Islet precursor cell (in vitro differentiated cells): ENCODE measurements at regions not wholly inside any gene's neighbourhood (a gene's known extent, or its start where the extent isn't known, plus 50 kb on each side); places are given as distances from the start of the nearest gene placed in this dataset.

ENCODE experiments used
- DNase-seq: peaks from one replicate; pipeline ENCODE4 v3.0.0-alpha.2; 2018

- DNase-seq: peak; percentile 79
These were observed 195.2 kb upstream of the DPPA4 start for GRCh38 chr3:109532257-109533216.

DNA sequence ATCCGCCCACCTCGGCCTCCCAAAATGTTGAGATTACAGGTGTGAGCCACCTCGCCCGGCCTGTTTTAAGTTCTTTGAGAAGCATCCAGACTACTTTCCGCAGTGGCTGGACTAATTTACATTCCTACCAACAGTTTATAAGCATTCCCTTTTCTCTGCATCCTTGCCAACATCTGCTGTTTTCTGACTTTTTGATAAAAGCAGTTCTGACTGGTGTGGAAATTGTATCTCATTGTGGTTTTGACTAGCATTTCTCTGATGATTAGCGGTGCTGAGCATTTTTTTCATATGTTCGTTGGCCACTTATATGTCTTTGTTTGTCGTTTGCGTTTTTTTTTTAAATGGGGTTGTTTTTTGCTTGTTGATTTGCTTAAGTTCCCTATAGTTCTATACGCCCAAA is 208.4 kb upstream of the DPPA4 start:
- no peak for DNase-seq

GRCh38 chr3:109548192-109548938 is 211.0 kb upstream of the DPPA4 start:
- no peak for DNase-seq

- no peak for DNase-seq
These were observed 216.4 kb upstream of the DPPA4 start for GRCh38 chr3:109553591-109554371.

DNA sequence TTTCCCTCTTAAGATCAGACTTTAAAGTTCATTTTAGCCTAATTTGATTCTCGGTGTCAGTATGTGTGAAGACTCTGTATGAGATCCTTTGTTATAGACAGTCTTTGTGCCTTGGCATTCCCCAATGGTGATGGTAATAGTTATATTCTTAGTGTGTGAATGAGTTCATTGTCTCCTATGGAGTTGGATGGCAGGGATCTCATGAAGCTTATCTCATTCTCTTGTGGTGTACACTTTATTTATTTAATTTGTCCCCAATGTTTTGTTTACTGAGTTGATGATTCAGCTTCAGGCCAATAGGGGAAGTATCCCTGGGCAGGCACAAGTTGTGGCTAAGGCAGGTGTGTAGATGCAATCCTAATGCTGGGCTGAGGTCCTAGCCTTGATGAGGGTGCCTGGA is 222.0 kb upstream of the DPPA4 start:
- no peak for DNase-seq

- DNase-seq: no peak
These were observed 225.8 kb upstream of the DPPA4 start for GRCh38 chr3:109563149-109563548.

GRCh38 chr3:109569135-109569846 is 231.9 kb upstream of the DPPA4 start:
- DNase-seq: no peak

- DNase-seq: no peak
These were observed 233.1 kb upstream of the DPPA4 start for GRCh38 chr3:109570408-109570807.

DNA sequence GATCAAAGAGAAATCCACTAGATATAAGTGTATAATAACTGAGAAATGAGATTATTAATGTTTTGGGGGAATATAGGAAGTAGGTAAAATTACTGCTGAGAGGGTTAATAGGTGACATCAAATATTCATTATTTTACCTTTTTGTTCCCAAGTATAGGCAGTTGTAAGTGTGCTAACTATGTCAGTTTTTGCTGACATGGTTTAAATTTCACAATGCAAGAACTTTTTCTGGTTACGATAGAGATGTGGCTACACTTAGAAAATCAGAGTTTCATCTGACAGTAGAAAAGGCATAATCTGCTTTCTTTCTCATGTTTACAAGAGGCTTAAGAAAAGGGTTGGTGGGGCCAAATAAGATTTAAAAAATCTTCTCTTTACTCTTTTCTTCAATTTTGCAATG is 235.0 kb upstream of the DPPA4 start:
- DNase-seq: no peak

DNA sequence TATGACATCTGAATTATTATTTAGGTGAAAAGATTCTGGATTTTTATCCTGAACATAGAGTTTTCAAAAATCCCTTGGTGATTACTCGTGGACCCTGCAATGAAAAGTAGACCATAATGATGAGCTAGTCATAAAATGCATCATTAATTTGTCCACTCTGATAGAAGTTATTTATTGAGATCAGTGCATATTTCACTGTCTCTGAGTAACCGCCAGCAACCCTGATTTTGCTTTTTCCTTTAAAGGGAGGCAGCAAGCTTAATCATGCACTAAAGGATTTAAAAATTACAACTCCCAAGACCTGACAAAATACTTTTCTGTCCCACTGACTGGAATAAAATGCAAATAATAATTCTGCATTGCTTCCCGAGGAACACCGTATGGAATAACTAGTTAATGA is 259.6 kb upstream of the DPPA4 start:
- no peak for DNase-seq

DNA sequence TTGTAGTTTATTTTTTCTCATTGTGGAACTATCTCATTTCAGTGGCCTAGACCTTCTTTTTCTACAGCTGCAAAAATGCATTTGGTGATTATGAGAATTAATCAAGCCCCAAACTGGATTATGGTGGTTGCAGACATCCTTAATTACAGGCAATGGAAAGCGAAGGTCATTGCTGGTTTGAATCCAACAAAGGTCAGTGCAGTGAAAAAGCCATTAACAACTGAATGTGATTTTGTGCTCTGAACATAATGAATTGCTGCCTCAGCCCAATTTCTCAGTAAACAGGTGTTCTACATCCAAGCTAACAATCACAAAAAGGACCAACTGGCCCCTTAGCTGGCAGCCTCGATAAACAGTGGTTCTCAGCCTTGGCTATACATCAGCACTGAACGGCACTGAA is 260.1 kb upstream of the DPPA4 start:
- DNase-seq: no peak

- DNase-seq: no peak
These were observed 270.6 kb upstream of the DPPA4 start for GRCh38 chr3:109607897-109608296.

GRCh38 chr3:109608574-109608973 is 271.2 kb upstream of the DPPA4 start:
- no peak for DNase-seq

GRCh38 chr3:109618766-109619378 is 281.5 kb upstream of the DPPA4 start:
- no peak for DNase-seq

DNA sequence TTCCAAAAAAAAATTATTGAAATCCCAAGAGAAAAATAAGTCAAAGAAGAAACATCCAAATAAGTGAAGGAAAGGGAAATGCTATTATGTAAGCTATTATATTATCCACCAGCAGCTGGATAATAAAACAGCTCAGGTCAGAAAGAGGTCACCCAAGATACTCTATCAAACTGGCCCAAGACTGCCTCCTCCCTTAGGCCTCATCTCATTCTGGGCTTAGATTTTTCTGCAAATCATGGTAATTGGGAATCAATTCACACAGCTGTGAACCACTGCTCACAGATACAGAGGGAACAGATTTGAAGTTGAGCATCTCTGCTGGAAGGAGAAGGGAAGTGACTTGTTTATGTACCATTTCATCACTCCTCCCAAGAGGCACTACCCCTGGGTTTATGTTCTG is 294.6 kb upstream of the DPPA4 start:
- DNase-seq: no peak

DNA sequence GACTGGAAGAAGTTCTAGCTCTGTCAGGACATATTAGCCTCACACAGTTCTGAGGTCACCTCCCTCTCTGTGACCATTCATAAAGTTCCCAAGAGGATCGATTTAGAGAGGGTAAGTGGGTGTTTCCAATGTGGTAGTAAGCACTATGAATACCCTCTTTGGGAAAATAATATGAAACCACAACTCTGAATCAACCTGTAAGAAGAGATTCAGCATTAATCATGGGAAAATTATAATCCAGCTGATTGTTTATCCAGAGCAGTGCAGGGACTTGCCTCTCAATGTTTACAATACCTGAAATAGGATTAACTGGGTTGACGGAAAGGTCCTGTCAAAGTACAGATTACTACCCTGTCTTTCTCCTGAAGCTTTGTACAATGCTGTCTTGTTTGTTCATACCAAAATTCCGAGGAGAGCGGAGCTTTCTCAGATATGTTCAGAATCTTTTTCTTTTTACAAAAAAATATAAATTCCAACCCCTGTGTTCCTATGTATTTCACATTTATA is 302.9 kb upstream of the DPPA4 start:
- no peak for DNase-seq

- no peak for DNase-seq
These were observed 304.7 kb upstream of the DPPA4 start for GRCh38 chr3:109642025-109642424.

DNA sequence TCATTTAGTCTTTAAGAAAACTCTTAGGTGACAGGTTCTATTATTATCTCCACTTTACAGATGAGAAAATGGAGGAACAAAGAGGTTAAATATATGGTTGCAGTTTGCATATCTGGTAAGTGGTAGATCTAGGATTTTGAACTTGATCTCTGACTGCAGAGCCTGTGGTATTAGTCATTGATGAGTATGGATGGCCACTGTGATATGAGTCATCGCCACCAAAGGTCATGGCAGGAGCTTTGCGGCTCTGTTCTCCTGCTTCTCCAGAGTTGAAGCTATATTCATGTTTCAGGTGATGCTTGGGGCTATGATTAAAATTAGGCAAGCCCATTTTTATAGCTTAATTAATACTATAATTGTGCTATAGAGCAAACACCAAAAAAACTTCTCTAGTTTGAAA is 306.2 kb upstream of the DPPA4 start:
- peak; percentile 71 for DNase-seq

DNA sequence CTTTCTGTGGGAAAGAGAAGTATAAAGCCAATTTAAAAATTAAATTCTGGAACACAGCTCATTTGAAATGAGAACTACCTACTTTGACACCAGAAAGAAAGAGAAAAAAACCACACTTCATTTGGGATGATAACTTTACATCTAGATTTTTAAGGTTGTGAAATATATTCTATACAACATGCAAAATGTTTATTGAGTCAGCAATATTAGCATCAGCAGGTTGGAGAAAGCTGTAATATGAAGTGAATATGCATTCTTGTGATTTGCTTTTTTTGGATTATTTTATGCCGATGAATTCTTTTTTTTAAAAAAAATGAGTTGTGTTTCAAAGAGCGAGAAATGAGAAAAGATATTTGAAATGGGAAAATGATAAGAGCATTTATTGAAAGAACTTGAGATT is 307.0 kb upstream of the DPPA4 start:
- no peak for DNase-seq

- no peak for DNase-seq
These were observed 307.4 kb upstream of the DPPA4 start for GRCh38 chr3:109644746-109645145.

- DNase-seq: no peak
These were observed 310.7 kb upstream of the DPPA4 start for GRCh38 chr3:109648027-109648426.

- DNase-seq: no peak
These were observed 318.9 kb upstream of the DPPA4 start for GRCh38 chr3:109656225-109656624.
